ENCODE measurements at regions not wholly inside any gene's neighbourhood (a gene's known extent, or its start where the extent isn't known, plus 50 kb on each side); places are given as distances from the start of the nearest gene placed in this dataset.

DNA sequence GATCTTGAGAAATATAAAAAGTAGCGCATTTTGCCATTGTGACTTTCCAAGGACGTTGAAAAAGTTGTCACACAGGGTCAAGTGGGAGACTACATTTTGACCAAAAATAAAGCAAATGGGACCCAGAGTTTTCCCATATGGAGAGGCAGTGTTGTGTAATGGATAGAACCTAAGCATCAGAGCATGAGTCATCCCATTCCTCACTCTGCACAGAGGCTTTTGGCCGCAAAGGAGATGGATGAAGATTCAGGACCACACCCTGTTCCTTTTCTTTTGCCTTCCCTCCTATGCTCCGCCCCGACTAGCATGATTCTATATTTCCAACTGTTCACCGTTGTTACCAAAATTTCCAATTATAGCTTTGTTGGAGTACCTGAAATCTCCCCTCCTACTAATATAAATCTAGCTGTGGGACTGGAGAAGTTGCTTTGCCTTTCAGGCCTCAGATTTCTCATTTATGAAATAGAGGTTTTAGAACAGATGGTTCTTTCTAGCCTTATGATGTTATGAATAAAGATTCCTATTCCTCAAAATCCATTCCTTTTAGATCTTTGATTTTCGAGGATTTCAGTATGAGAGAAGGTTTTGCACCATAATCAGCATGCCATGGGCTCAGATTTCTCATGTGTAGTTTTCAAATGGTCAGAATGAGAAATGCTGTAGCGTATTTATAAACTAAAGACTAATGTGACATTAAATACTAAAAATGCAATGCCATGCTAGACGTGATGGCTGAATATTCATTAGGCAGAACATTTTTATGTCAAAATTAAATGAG is 921.9 kb upstream of the TENM4 start:
- TF ChIP-seq, protein P1, sequence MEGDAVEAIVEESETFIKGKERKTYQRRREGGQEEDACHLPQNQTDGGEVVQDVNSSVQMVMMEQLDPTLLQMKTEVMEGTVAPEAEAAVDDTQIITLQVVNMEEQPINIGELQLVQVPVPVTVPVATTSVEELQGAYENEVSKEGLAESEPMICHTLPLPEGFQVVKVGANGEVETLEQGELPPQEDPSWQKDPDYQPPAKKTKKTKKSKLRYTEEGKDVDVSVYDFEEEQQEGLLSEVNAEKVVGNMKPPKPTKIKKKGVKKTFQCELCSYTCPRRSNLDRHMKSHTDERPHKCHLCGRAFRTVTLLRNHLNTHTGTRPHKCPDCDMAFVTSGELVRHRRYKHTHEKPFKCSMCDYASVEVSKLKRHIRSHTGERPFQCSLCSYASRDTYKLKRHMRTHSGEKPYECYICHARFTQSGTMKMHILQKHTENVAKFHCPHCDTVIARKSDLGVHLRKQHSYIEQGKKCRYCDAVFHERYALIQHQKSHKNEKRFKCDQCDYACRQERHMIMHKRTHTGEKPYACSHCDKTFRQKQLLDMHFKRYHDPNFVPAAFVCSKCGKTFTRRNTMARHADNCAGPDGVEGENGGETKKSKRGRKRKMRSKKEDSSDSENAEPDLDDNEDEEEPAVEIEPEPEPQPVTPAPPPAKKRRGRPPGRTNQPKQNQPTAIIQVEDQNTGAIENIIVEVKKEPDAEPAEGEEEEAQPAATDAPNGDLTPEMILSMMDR (conservative IDR thresholded peaks at IDR 0.05 in 1 of 2, IDR thresholded peaks at IDR 0.05 in 1 of 2; ENCODE audit: extremely low read depth in 1 of 2, insufficient read depth in 1 of 2, low read depth in 1 of 2, low read length in 2 of 2) = no peak
- no peak for TF ChIP-seq EZH2 (IDR thresholded peaks at IDR 0.05; ENCODE audit: borderline replicate concordance, low read length)

Measured in mammary epithelial cell (primary cell).